ENCODE measurements at regions not wholly inside any gene's neighbourhood (a gene's known extent, or its start where the extent isn't known, plus 50 kb on each side); places are given as distances from the start of the nearest gene placed in this dataset.

GRCh38 chr5:74382123-74382855, 258.2 kb downstream of the ENC1 start:
- no peak for TF ChIP-seq CTCF (IDR thresholded peaks at IDR 0.05; ENCODE audit: low read depth, low read length)
- H3K4me3 ChIP-seq (ENCODE audit: low read depth, low read length): no peak overlapping the region

GRCh38 chr5:74380193-74380592, 260.3 kb downstream of the ENC1 start:
- no peak for TF ChIP-seq CTCF (IDR thresholded peaks at IDR 0.05; ENCODE audit: low read depth, low read length)
- no peak overlapping the region for H3K4me3 ChIP-seq (ENCODE audit: low read depth, low read length)

GRCh38 chr5:74378464-74378863, 262.1 kb downstream of the ENC1 start:
- TF ChIP-seq CTCF (IDR thresholded peaks at IDR 0.05; ENCODE audit: low read depth, low read length): no peak
- H3K4me3 ChIP-seq (ENCODE audit: low read depth, low read length): no peak overlapping the region

DNA sequence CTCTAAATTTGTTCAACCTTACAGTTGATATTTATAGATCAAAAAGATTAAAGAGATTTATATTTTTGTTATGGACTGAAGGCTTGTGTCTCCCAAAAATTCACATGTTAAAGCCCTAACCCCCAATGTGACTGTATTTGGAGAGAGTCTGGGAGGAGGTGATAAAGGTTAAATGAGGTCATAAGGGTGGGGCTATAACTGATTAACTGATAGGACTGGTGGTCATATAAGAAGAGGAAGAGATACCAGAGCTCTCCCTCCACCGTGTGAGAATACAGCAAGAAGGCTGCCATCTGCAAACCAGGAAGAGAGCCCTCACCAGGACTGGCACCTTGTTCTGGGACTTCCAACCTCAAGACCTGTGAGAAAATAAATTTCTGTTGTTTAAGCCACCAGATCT, 264.3 kb downstream of the ENC1 start:
- TF ChIP-seq CTCF (IDR thresholded peaks at IDR 0.05; ENCODE audit: low read depth, low read length): no peak
- no peak overlapping the region for H3K4me3 ChIP-seq (ENCODE audit: low read depth, low read length)

GRCh38 chr5:74375271-74375670, 265.3 kb downstream of the ENC1 start:
- no peak overlapping the region for H3K4me3 ChIP-seq (ENCODE audit: low read depth, low read length)
- no peak for TF ChIP-seq CTCF (IDR thresholded peaks at IDR 0.05; ENCODE audit: low read depth, low read length)

DNA sequence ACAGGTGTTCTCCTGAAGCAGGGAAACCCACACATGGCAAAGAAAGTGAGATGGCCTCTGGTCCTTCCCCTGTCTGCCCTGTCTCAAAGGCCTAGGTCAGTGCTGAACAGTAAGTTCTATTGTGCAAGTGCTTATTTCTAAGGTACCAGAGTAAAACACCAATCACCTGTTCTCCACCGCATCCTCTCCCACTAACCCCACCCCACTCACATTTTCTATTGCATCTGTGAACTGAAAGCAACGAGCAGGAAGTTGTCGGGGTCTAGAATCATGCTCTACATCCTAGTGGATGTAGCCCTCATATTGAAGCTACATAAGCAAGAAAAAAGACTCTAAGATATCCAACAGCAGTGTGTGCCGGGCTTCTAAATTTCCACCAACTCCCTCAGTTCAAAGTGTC, 265.9 kb downstream of the ENC1 start:
- H3K4me3 ChIP-seq (ENCODE audit: low read depth, low read length): no peak overlapping the region

More for the DNA sequence above, 265.9 kb downstream of the ENC1 start:
- no peak for TF ChIP-seq CTCF (IDR thresholded peaks at IDR 0.05; ENCODE audit: low read depth, low read length)

Measured in WI38 (cell line).